ENCODE measurements at regions not wholly inside any gene's neighbourhood (a gene's known extent, or its start where the extent isn't known, plus 50 kb on each side); places are given as distances from the start of the nearest gene placed in this dataset.

DNA sequence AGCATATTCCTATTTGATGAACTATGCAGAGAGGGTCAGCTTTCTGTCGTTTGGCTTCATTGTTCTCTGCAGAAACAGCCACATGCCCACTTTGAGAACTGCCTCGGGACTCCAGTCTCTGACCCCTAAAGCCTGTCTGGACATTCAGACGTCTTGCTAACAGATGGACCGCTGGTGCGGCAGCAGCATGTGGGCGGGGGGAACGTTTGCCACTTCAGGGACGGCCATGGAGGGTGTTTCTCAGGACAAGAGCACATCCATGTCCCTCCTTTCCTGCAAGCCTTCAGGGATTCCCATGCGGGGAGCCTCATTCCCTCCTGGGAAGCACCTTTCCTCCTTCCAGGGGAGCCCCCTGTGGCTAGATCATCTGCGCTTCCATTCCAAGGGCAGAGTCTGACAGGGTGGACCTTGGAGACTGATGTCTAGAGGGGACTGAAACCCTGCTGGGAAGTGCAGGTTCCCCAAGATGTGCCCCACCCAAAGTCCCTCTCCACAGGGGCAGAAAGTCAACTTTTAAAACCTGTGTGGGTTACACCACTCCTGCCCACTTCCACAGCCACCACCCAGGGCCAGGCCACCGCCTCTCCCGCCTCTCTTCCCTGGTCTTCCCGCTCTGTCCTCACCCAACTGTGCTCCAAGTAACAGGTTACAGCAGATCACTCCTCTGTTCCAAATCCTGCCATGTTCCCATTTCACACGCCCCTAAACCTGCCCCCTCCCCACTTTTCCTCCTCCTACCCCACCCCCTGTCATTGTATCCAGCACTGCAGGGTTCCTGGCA lies 94.8 kb upstream of the PMEPA1 start:
- Histone ChIP-seq H3K4me3 (no peak overlapping the region), H3K27me3 (no peaks in the 10 kb centered on the region), H3K27ac (no peak overlapping the region), H3K9me3 (no peaks in the 10 kb centered on the region), H3K4me1 (no peaks in the 10 kb centered on the region), H3K36me3 (no peaks in the 10 kb centered on the region)
- TF ChIP-seq, protein P1, sequence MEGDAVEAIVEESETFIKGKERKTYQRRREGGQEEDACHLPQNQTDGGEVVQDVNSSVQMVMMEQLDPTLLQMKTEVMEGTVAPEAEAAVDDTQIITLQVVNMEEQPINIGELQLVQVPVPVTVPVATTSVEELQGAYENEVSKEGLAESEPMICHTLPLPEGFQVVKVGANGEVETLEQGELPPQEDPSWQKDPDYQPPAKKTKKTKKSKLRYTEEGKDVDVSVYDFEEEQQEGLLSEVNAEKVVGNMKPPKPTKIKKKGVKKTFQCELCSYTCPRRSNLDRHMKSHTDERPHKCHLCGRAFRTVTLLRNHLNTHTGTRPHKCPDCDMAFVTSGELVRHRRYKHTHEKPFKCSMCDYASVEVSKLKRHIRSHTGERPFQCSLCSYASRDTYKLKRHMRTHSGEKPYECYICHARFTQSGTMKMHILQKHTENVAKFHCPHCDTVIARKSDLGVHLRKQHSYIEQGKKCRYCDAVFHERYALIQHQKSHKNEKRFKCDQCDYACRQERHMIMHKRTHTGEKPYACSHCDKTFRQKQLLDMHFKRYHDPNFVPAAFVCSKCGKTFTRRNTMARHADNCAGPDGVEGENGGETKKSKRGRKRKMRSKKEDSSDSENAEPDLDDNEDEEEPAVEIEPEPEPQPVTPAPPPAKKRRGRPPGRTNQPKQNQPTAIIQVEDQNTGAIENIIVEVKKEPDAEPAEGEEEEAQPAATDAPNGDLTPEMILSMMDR (IDR thresholded peaks at IDR 0.05): no peak
- intact Hi-C loops (cut with DNase I): no loop called here
- no peak for DNase-seq (ENCODE audit: low spot score in 2 of 2)

DNA sequence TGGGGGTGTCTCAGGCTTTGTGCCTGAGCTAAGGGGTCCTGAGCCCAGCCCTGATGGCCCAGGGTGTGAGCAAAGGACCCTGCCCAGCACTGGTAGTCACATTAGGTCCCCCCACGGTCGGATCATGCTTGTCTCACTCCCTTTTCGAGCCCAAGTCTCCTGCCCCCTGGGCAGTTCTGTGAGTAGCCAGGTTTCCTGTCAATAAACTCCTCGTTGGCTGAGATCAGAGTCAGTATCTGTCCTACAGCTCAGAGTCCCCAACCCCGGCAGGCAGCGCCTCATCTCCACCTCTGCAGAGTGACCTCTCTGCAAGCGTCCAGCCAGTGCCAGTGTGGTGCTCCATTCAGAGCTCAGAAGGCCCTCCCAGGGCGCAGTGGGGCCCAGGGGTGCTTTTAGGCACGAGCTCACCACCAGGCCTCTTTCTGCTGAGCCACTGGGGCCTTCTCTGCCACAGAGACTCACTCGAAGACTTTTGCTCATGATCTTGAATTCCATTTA lies 93.7 kb upstream of the PMEPA1 start:
- intact Hi-C loops (cut with DNase I): no loop called here
- no peak for DNase-seq (ENCODE audit: low spot score in 2 of 2)
- H3K4me1 ChIP-seq: no peaks in the 10 kb centered on the region

GRCh38 chr20:57802765-57803507 lies 93.1 kb upstream of the PMEPA1 start:
- no peak for DNase-seq (ENCODE audit: low spot score in 2 of 2)
- Histone ChIP-seq H3K27ac (no peak overlapping the region), H3K27me3 (no peaks in the 10 kb centered on the region), H3K36me3 (no peaks in the 10 kb centered on the region), H3K9me3 (no peaks in the 10 kb centered on the region), H3K4me1 (no peaks in the 10 kb centered on the region), H3K4me3 (no peak overlapping the region)
- intact Hi-C loops (cut with DNase I): no loop called here
- TF ChIP-seq, protein P1 (IDR thresholded peaks at IDR 0.05): no peak

More for the DNA sequence above, 93.7 kb upstream of the PMEPA1 start:
- no peaks in the 10 kb centered on the region for H3K36me3 ChIP-seq
- TF ChIP-seq, protein P1 (IDR thresholded peaks at IDR 0.05): no peak
- H3K4me3 ChIP-seq: no peak overlapping the region
- H3K27me3 ChIP-seq: no peaks in the 10 kb centered on the region
- H3K27ac ChIP-seq: no peak overlapping the region
- no peaks in the 10 kb centered on the region for H3K9me3 ChIP-seq

GRCh38 chr20:57801581-57801980 lies 91.8 kb upstream of the PMEPA1 start:
- Histone ChIP-seq H3K27me3 (no peaks in the 10 kb centered on the region), H3K4me3 (no peak overlapping the region), H3K9me3 (no peaks in the 10 kb centered on the region), H3K36me3 (no peaks in the 10 kb centered on the region), H3K4me1 (no peaks in the 10 kb centered on the region), H3K27ac (no peak overlapping the region)
- TF ChIP-seq, protein P1 (IDR thresholded peaks at IDR 0.05): no peak
- intact Hi-C loops (cut with DNase I): no loop called here
- DNase-seq (ENCODE audit: low spot score in 2 of 2): no peak

DNA sequence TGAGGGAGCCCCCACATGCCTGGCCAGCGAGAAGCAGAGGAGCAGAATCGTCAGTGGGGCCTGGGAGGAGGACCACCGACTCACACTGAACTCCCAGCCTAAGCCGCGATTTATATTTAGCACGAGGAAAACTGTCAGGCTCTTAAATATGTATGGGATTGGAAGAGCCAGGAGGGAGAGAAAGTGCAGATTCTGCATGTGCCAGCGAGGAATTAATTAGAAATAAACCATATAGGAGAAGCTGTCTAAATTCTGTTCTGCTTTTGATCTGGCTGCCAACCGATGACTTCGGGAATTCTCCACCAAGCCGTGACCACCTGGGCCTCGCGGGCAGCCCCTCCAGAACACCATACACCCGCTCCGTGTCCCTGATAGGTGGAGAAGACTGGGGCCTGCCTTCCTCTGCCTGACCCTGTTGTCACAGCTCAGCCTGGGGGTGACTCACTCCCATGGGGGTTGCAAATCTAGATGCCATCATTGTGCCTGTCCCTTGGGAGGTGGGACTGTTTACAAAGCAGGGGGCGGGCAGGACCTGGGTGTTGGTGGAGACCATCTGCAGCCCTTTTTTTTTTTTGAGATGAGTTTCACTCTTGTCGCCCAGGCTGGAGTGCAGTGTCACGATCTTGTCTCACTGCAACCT lies 91.1 kb upstream of the PMEPA1 start:
- Histone ChIP-seq H3K36me3 (no peaks in the 10 kb centered on the region), H3K4me1 (no peaks in the 10 kb centered on the region), H3K27me3 (no peaks in the 10 kb centered on the region), H3K4me3 (no peak overlapping the region), H3K9me3 (no peaks in the 10 kb centered on the region), H3K27ac (no peak overlapping the region)
- TF ChIP-seq, protein P1 (IDR thresholded peaks at IDR 0.05): no peak
- DNase-seq (ENCODE audit: low spot score in 2 of 2): no peak
- intact Hi-C loops (cut with DNase I): no loop called here

Data from ascending aorta (tissue), 2 donors.